K562 (cell line): ENCODE measurements at regions not wholly inside any gene's neighbourhood (a gene's known extent, or its start where the extent isn't known, plus 50 kb on each side); places are given as distances from the start of the nearest gene placed in this dataset.

Experiments used
- CBX5 ChIP-seq: IDR thresholded peaks from 2 replicates; pipeline ENCODE4 v1.6.1; 2014; ENCODE audit warnings: low read depth, borderline replicate concordance
- FIP1L1 ChIP-seq: fragments of 200-400 bp; formaldehyde crosslinking; IDR thresholded peaks from 2 replicates; pipeline ENCODE4 v1.6.1; 2018; ENCODE audit warnings: mild to moderate bottlenecking, low read depth, low read length; ENCODE audit not compliant: poor library complexity, severe bottlenecking
- PHB2 ChIP-seq: fragments of 450-650 bp; IDR thresholded peaks from 2 replicates; pipeline ENCODE4 v1.6.1; 2017; ENCODE audit warnings: low read depth
- TEAD4 ChIP-seq, 2 experiments: sonication (generic) in 1 of 2; formaldehyde crosslinking in 1 of 2; IDR thresholded peaks; 2 replicates each; pipeline versions ENCODE4 v1.6.1 to v1.8.0; 2012 to 2022; ENCODE audit warnings: borderline replicate concordance in 1 of 2, inconsistent platforms in 1 of 2, low read length in 1 of 2, mild to moderate bottlenecking in 1 of 2, missing genetic modification reagents in 1 of 2
- TF ChIP-seq, protein P1 (sequence below), 3 experiments: IDR thresholded peaks in 2 of 3; conservative IDR thresholded peaks in 1 of 3; 2 replicates each; pipeline ENCODE4 v1.5.1; 2011 to 2012; ENCODE audit warnings: low read length in 3 of 3, mild to moderate bottlenecking in 3 of 3, control low read depth in 2 of 3, improper control_type of control experiment in 1 of 3, inconsistent platforms in 1 of 3, low read depth in 1 of 3, mixed read lengths in 1 of 3, moderate library complexity in 1 of 3; ENCODE audit not compliant: insufficient read depth in 2 of 3
- TF ChIP-seq, protein P2 (sequence below), 2 experiments: fragments of 450-650 bp; formaldehyde crosslinking in 1 of 2; IDR thresholded peaks; 2 replicates each; pipeline versions ENCODE4 v1.4.0 to v1.6.1; 2014 to 2020; ENCODE audit warnings: mild to moderate bottlenecking in 2 of 2, borderline replicate concordance in 1 of 2, low read depth in 1 of 2

DNA sequence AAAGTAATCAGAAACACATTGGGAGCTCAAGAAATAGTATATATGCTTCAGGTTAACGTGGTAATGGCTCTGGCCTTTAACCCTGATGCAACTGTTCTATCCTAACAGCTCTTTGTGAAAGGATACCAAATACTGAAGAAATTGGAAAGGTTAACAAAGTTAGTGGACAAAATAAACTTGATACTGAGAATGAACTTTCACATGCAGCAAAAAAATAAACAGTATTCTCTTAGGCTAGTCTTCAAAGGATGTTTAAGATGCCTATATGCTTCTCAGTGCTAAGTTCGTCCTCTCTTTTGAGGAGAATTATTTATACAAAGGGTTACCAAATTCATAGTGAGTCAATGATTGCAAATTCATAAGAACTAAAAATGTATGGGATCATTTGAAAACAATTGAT lies 256.2 kb upstream of the FERD3L start:
- TF ChIP-seq CBX5 (no peak), FIP1L1 (no peak), PHB2 (no peak), TEAD4 (IDR thresholded peaks at IDR 0.05; ENCODE audit: low read length) (no peak), TEAD4 (CRISPR knock-in tag; IDR thresholded peaks at IDR 0.05; ENCODE audit: borderline replicate concordance) (no peak)
- TF ChIP-seq, protein P1, sequence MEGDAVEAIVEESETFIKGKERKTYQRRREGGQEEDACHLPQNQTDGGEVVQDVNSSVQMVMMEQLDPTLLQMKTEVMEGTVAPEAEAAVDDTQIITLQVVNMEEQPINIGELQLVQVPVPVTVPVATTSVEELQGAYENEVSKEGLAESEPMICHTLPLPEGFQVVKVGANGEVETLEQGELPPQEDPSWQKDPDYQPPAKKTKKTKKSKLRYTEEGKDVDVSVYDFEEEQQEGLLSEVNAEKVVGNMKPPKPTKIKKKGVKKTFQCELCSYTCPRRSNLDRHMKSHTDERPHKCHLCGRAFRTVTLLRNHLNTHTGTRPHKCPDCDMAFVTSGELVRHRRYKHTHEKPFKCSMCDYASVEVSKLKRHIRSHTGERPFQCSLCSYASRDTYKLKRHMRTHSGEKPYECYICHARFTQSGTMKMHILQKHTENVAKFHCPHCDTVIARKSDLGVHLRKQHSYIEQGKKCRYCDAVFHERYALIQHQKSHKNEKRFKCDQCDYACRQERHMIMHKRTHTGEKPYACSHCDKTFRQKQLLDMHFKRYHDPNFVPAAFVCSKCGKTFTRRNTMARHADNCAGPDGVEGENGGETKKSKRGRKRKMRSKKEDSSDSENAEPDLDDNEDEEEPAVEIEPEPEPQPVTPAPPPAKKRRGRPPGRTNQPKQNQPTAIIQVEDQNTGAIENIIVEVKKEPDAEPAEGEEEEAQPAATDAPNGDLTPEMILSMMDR (IDR thresholded peaks at IDR 0.05 in 2 of 3, conservative IDR thresholded peaks at IDR 0.05 in 1 of 3; ENCODE audit: insufficient read depth in 2 of 3, low read depth in 1 of 3, low read length in 3 of 3): no peak
- TF ChIP-seq, protein P2, sequence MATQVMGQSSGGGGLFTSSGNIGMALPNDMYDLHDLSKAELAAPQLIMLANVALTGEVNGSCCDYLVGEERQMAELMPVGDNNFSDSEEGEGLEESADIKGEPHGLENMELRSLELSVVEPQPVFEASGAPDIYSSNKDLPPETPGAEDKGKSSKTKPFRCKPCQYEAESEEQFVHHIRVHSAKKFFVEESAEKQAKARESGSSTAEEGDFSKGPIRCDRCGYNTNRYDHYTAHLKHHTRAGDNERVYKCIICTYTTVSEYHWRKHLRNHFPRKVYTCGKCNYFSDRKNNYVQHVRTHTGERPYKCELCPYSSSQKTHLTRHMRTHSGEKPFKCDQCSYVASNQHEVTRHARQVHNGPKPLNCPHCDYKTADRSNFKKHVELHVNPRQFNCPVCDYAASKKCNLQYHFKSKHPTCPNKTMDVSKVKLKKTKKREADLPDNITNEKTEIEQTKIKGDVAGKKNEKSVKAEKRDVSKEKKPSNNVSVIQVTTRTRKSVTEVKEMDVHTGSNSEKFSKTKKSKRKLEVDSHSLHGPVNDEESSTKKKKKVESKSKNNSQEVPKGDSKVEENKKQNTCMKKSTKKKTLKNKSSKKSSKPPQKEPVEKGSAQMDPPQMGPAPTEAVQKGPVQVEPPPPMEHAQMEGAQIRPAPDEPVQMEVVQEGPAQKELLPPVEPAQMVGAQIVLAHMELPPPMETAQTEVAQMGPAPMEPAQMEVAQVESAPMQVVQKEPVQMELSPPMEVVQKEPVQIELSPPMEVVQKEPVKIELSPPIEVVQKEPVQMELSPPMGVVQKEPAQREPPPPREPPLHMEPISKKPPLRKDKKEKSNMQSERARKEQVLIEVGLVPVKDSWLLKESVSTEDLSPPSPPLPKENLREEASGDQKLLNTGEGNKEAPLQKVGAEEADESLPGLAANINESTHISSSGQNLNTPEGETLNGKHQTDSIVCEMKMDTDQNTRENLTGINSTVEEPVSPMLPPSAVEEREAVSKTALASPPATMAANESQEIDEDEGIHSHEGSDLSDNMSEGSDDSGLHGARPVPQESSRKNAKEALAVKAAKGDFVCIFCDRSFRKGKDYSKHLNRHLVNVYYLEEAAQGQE (IDR thresholded peaks at IDR 0.05; ENCODE audit: borderline replicate concordance): no peak
- TF ChIP-seq, protein P2 (CRISPR knock-in tag; IDR thresholded peaks at IDR 0.05; ENCODE audit: low read depth): no peak
